ENCODE measurements at regions not wholly inside any gene's neighbourhood (a gene's known extent, or its start where the extent isn't known, plus 50 kb on each side); places are given as distances from the start of the nearest gene placed in this dataset.

DNA sequence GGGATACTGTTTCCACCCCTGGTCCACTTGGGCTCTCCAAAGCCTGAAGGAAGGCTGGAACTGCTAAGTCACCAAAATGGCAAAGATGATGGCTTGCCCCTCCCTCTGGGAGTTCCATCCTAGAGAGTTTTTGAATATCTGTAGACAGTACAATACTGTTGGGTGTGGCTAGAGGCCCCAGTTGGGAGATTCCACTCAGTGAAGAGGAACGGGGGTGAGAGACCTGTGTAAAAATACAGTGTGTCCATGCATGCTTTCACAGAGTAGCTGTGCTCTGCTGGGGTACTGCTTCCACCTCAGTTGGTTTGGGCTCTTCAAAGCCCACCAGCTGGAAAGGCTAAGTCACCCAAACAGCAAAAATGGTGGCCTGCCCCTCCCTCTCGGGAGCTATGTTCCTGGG, 109.8 kb upstream of the APOOL start:
- DNase-seq (ENCODE audit: low read depth, low spot score): no peak
- in situ Hi-C loops (cut with HindIII; ENCODE audit: low sequenced_read_pairs): no loop called here
- TF ChIP-seq, protein P1, sequence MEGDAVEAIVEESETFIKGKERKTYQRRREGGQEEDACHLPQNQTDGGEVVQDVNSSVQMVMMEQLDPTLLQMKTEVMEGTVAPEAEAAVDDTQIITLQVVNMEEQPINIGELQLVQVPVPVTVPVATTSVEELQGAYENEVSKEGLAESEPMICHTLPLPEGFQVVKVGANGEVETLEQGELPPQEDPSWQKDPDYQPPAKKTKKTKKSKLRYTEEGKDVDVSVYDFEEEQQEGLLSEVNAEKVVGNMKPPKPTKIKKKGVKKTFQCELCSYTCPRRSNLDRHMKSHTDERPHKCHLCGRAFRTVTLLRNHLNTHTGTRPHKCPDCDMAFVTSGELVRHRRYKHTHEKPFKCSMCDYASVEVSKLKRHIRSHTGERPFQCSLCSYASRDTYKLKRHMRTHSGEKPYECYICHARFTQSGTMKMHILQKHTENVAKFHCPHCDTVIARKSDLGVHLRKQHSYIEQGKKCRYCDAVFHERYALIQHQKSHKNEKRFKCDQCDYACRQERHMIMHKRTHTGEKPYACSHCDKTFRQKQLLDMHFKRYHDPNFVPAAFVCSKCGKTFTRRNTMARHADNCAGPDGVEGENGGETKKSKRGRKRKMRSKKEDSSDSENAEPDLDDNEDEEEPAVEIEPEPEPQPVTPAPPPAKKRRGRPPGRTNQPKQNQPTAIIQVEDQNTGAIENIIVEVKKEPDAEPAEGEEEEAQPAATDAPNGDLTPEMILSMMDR (IDR thresholded peaks at IDR 0.05; ENCODE audit: low read depth, low read length): no peak
- no peak overlapping the region for H3K4me3 ChIP-seq (ENCODE audit: low read depth, low read length)

DNA sequence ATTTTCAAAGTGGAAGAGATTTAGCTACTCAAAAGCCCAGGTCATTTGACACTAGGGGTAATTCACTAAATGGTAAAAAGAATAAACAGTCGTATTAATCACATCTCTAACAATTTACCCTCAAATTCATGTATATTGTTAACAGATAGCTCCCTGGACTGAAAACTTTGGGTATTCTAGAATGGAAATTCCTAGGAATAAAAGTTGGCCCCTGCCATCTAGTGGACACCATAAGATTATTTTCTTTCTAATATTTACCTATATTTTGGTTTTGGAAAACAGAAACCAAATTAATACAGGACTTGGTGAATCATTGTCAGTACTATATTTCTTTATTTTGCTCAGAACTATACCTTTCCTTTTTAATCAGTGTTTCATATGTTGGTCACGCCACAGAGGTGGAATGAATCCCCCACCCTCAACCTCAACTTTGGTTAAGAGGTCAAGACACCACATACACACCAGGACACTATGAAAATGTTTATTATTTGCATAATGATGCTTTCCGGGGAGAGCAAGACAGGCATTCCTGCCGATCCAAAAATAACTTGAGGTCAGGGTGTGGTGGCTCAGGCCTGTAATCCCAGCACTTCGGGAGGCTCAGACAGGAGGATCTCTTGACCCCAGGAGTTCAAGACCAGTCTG, 96.2 kb upstream of the APOOL start:
- in situ Hi-C loops (cut with HindIII; ENCODE audit: low sequenced_read_pairs): no loop called here
- DNase-seq (ENCODE audit: low read depth, low spot score): peak; percentile 3
- TF ChIP-seq, protein P1 (IDR thresholded peaks at IDR 0.05; ENCODE audit: low read depth, low read length): peak; percentile 16
- no peak overlapping the region for H3K4me3 ChIP-seq (ENCODE audit: low read depth, low read length)

DNA sequence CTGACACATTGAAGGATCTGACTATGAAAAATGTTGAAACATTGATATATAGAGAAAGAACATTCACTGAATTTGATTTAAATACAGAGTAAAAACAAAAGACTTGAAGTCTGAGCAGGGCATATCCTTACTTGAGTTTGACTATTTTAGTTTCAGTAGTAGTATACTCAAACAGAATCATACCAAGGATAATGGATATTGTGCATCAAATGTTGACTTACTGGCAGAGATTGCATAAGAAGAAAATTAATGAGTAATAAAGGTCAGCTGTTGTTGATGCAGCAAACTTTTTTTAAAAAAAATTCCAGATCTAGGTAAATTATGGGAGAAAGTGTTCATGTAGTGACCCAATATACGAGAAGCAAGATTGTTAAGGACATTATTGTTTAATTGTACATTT, 94.5 kb upstream of the APOOL start:
- no peak overlapping the region for H3K4me3 ChIP-seq (ENCODE audit: low read depth, low read length)
- TF ChIP-seq, protein P1 (IDR thresholded peaks at IDR 0.05; ENCODE audit: low read depth, low read length): no peak
- in situ Hi-C loops (cut with HindIII; ENCODE audit: low sequenced_read_pairs): no loop called here
- DNase-seq (ENCODE audit: low read depth, low spot score): no peak

DNA sequence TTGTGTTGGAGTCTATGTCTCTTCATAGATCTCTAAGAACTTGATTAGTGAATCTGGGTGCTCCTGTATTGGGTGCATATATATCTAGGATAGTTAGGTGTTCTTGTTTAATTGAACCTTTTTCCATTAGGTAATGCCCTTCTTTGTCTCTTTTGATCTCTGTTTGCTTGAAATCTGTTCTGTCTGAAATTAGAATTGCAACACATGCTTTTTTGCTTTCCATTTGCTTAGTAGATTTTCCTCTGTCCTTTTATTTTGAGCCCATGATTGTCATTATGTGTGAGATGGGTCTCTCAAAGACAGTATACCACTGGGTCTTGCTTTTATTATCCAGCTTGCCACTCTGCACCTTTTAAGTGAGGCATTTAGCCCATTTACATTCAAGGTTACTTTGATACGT, 79.1 kb upstream of the APOOL start:
- in situ Hi-C loops (cut with HindIII; ENCODE audit: low sequenced_read_pairs): no loop called here
- TF ChIP-seq, protein P1 (IDR thresholded peaks at IDR 0.05; ENCODE audit: low read depth, low read length): no peak
- H3K4me3 ChIP-seq (ENCODE audit: low read depth, low read length): no peak overlapping the region
- DNase-seq (ENCODE audit: low read depth, low spot score): no peak

DNA sequence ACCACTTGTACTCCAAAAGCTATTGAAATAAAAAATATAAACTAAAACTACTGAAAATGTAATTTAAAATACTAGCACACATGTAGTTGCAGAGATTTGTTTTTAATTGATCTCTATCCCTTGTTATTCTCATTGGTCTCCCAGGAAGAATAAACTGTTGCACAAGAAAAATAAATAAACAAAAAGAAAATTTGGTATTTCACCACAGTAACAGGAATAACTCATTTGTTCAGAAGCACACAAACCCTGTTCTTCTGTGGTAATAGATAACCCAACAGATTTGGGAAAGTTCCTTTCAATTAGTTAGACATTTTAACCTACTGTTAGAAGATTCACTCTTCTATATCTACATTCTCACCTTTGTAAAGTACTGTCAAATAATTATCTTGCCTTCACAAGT, 70.9 kb upstream of the APOOL start:
- no peak overlapping the region for H3K4me3 ChIP-seq (ENCODE audit: low read depth, low read length)
- in situ Hi-C loops (cut with HindIII; ENCODE audit: low sequenced_read_pairs): no loop called here
- TF ChIP-seq, protein P1 (IDR thresholded peaks at IDR 0.05; ENCODE audit: low read depth, low read length): no peak
- DNase-seq (ENCODE audit: low read depth, low spot score): no peak

DNA sequence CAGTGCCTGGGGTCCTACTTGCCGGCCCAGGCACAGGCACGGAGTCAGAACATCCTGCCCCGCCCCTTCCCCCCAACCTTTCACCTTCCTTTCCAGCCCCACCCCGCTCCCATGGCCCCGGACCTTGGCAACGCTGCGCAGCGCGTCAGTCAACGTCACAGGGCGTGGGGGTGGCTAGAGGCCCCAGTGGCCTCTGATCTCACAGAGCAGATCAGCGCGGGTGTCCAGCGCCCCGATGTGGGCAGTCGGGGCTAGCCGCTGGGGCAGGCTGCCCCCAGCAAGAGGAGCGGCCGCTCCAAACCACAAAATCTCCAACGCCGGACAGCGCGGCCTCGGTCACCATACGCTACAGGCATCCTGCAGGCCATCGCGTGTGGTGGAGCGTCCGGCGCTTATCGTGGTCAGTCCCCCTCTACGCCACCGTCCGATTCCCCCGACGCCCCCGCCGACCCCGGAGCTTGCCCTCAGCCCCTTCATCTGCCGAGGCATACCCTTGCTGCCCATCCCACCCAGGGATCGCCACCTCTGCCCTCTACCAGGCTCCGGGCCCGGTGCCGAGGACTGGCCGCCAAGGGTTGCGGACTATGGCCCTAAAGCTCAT, 69.6 kb upstream of the APOOL start:
- H3K4me3 ChIP-seq (ENCODE audit: low read depth, low read length): no peak overlapping the region
- TF ChIP-seq, protein P1 (IDR thresholded peaks at IDR 0.05; ENCODE audit: low read depth, low read length): no peak
- in situ Hi-C loops (cut with HindIII; ENCODE audit: low sequenced_read_pairs): no loop called here
- no peak for DNase-seq (ENCODE audit: low read depth, low spot score)

Data from astrocyte of the spinal cord (primary cell).